ENCODE measurements at regions not wholly inside any gene's neighbourhood (a gene's known extent, or its start where the extent isn't known, plus 50 kb on each side); places are given as distances from the start of the nearest gene placed in this dataset.

GRCh38 chr12:124428792-124429281, 133.9 kb downstream of the RFLNA start:
- 45 to 59% methylated on average over 4 to 13 of the region's 13 CpGs for WGBS, 2 donors
- DNase-seq = no peak
- Histone ChIP-seq H3K9me3 (no peaks in the 10 kb centered on the region), H3K27me3 (no peaks in the 10 kb centered on the region), H3K27ac (peak overlapping the region; percentile 48 to 52), H3K36me3 (ENCODE audit: low read depth, missing control alignments) (no peaks in the 10 kb centered on the region), H3K4me1 (peaks cover 33% of the 10 kb centered on the region), H3K4me3 (no peak overlapping the region)
- intact Hi-C loops (cut with DNase I; ENCODE audit: low total_unique reads) = loop anchor here (10.0 kb wide), 1 partner anchor 54 kb away; no protein-coding TSS in a partner anchor
- TF ChIP-seq POLR2A (IDR thresholded peaks at IDR 0.05) (no peak), CTCF (IDR thresholded peaks at IDR 0.05) (no peak)

GRCh38 chr12:124428136-124428791, 133.4 kb downstream of the RFLNA start:
- intact Hi-C loops (cut with DNase I; ENCODE audit: low total_unique reads) = loop anchor here (10.0 kb wide), 1 partner anchor 53 kb away; no protein-coding TSS in a partner anchor
- H3K36me3 ChIP-seq (ENCODE audit: low read depth, missing control alignments) = no peaks in the 10 kb centered on the region

GRCh38 chr12:124426594-124427555, 132.0 kb downstream of the RFLNA start:
- WGBS, 2 donors = 61 to 75% methylated on average over 30 to 42 of the region's 42 CpGs
- TF ChIP-seq POLR2A (IDR thresholded peaks at IDR 0.05) (no peak), CTCF (IDR thresholded peaks at IDR 0.05) (no peak)
- Histone ChIP-seq H3K27ac (peak overlapping the region in 1 of 2 donors; percentile 50), H3K27me3 (no peaks in the 10 kb centered on the region), H3K9me3 (no peaks in the 10 kb centered on the region), H3K36me3 (ENCODE audit: low read depth, missing control alignments) (no peaks in the 10 kb centered on the region), H3K4me1 (peaks cover 46% of the 10 kb centered on the region), H3K4me3 (no peak overlapping the region)
- intact Hi-C loops (cut with DNase I; ENCODE audit: low total_unique reads) = loop anchor here (10.0 kb wide), 1 partner anchor 52 kb away; no protein-coding TSS in a partner anchor
- peak; percentile 48 for DNase-seq

More at GRCh38 chr12:124428136-124428791, 133.4 kb downstream of the RFLNA start:
- WGBS, 2 donors = 45 to 60% methylated on average over 18 to 23 of the region's 23 CpGs
- no peaks in the 10 kb centered on the region for H3K9me3 ChIP-seq
- peak overlapping the region; percentile 48 to 52 for H3K27ac ChIP-seq
- H3K4me3 ChIP-seq = no peak overlapping the region
- H3K27me3 ChIP-seq = no peaks in the 10 kb centered on the region
- peak in 1 of 3 experiments; percentile 2 for TF ChIP-seq CTCF (IDR thresholded peaks at IDR 0.05)
- TF ChIP-seq POLR2A (IDR thresholded peaks at IDR 0.05) = no peak
- DNase-seq = peak; percentile 59
- peaks cover 36% of the 10 kb centered on the region for H3K4me1 ChIP-seq

- WGBS, 2 donors = 78 to 95% methylated on average over 6 of the region's 6 CpGs
- no peaks in the 10 kb centered on the region for H3K9me3 ChIP-seq
- no peak for DNase-seq
- no peaks in the 10 kb centered on the region for H3K27me3 ChIP-seq
- peaks cover 58% of the 10 kb centered on the region for H3K4me1 ChIP-seq
- no peaks in the 10 kb centered on the region for H3K36me3 ChIP-seq (ENCODE audit: low read depth, missing control alignments)
- TF ChIP-seq CTCF (IDR thresholded peaks at IDR 0.05) (no peak), POLR2A (IDR thresholded peaks at IDR 0.05) (no peak)
- H3K27ac ChIP-seq = no peak overlapping the region
- no peak overlapping the region for H3K4me3 ChIP-seq
- intact Hi-C loops (cut with DNase I; ENCODE audit: low total_unique reads) = loop anchor here (10.0 kb wide), 1 partner anchor 51 kb away; no protein-coding TSS in a partner anchor
These were observed 130.8 kb downstream of the RFLNA start for GRCh38 chr12:124425667-124426066.
